GM10266 (cell line): ENCODE measurements at regions not wholly inside any gene's neighbourhood (a gene's known extent, or its start where the extent isn't known, plus 50 kb on each side); places are given as distances from the start of the nearest gene placed in this dataset.

Experiments used
- DNase-seq: peaks from one replicate; pipeline ENCODE4 v3.0.0; 2012; ENCODE audit errors: extremely low spot score
- TF ChIP-seq, protein P1 (sequence below): IDR thresholded peaks from 2 replicates; pipeline ENCODE4 v1.5.1; 2012; ENCODE audit warnings: mild to moderate bottlenecking, low read depth; ENCODE audit not compliant: control insufficient read depth, insufficient read depth; ENCODE audit errors: missing control alignments

DNA sequence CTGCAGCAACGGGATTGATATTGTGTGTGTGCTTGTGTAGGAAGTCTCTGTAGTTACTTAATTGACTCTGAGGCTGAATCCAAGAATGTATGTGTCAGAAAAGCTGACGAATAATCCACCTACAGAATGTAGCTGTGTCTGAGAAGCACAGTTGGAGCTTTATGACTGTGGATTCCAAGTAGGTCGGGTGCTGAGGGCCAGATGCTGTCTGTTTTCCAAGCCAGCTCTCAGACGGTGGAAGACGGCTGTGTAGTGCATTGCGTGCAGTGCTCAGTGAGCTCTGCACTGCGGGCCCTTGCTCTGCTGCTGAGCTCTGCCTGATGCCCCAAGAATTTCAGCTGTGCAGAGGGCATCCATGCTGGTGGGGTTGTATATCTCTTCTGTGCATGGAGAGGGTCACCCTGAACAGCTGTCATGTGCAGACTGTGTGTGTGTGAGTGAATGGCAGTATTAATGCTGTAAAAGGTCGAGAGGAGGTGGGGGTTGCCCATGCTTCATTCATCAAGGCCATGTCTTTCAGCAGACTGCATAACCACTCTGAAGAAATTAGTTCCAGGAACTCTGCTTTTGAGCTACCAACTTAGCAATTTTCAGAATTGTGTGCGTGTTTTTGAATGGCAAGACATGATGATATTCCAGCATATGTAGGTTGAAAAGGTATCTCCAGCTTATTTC lies 154.1 kb upstream of the USP9Y start:
- TF ChIP-seq, protein P1, sequence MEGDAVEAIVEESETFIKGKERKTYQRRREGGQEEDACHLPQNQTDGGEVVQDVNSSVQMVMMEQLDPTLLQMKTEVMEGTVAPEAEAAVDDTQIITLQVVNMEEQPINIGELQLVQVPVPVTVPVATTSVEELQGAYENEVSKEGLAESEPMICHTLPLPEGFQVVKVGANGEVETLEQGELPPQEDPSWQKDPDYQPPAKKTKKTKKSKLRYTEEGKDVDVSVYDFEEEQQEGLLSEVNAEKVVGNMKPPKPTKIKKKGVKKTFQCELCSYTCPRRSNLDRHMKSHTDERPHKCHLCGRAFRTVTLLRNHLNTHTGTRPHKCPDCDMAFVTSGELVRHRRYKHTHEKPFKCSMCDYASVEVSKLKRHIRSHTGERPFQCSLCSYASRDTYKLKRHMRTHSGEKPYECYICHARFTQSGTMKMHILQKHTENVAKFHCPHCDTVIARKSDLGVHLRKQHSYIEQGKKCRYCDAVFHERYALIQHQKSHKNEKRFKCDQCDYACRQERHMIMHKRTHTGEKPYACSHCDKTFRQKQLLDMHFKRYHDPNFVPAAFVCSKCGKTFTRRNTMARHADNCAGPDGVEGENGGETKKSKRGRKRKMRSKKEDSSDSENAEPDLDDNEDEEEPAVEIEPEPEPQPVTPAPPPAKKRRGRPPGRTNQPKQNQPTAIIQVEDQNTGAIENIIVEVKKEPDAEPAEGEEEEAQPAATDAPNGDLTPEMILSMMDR, result no peak
- no peak for DNase-seq

DNA sequence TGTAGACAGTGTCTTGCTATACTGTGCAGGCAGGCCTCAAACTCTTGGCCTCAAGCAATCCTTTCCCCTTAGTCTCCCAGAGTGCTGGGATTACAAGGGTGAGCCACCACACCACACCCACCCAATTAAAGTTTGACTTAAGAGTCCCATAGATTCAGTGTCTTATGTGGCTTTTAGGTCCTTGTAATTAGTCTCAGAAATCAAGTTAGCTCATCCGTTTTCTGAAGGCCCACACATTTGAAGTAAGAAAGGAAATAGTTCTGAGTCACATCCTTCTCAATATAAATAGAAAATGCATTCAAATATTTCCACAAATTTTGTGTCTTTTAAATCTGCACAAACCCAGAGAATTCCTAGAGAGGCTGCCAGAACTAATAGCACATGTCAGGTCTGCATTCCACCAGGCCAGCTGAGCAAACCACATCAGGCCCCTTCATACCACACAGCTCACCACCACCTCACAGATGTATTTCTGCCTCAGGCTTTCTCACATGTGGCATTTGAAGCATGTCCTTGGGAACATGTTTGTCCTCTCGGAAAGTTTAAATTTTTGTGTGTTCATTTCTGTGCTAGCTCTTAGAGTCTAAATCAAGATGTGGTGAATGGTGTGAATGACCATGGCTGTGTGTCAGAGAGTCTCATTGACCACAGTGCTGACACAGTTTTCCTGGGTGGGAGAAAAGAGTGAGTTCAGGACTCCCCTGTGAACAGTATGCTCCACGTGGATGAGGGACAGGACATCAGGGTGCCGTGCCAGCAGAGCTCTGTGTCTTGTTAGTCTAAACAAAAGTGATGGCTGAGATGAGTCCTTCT lies 148.4 kb upstream of the USP9Y start:
- DNase-seq, result no peak
- TF ChIP-seq, protein P1, result no peak

DNA sequence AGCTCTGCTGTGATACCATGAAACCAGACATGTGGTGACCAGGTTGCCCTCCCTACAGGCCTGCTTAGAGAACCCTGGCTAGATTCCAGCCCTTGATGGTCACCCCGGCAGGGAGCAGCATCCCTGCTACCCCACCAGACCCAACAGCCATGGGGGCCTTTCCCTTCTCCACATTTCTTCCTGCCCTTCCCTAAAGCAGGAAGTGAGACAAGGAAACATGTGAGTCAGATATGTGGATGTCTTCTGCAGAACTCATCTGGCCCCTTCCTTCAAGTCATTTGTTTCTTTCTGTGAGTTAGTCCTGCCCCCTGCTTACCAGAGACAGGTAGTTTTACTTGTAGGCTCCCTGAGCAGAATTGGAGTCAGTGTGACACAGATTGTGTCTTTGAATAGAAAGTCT lies 147.1 kb upstream of the USP9Y start:
- no peak for DNase-seq
- TF ChIP-seq, protein P1, result no peak

DNA sequence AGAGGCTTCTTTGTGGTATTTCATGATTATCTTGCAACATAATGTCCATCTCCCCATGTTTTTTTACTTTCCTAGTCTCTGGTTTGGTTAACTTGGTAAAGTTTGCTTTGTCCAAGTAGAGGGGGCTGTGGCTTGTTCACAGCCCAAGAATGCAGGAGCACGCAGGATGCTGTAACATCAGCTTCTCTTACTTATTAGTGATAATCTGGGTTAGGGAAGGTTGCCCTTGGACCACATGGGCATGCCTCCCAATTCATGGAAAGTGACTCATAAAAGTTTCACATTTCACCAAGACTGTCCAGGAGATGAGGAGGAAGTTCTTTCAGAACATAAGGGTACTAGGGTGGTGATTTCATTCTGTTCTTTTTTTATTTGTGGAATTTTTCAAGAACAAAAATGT lies 146.0 kb upstream of the USP9Y start:
- DNase-seq, result no peak
- TF ChIP-seq, protein P1, result no peak

DNA sequence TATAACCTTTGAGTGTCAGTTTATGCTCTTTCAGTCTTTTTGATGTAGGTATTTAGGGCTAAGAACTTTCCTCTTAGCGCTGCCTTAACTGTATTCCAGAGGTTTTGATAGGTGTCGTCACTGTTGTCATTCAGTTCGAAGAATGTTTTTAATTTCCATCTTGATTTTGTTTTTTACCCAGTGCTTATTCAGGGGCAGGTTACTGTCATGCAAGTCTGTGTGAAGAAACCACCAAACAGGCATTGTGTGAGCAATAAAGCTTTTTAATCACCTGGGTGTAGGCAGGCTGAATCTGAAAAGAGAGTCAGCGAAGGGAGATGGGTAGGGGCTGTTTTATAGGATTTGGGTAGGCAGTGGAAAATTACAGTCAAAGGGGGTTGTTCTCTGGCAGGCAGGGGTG lies 142.0 kb upstream of the USP9Y start:
- TF ChIP-seq, protein P1, result no peak
- no peak for DNase-seq

DNA sequence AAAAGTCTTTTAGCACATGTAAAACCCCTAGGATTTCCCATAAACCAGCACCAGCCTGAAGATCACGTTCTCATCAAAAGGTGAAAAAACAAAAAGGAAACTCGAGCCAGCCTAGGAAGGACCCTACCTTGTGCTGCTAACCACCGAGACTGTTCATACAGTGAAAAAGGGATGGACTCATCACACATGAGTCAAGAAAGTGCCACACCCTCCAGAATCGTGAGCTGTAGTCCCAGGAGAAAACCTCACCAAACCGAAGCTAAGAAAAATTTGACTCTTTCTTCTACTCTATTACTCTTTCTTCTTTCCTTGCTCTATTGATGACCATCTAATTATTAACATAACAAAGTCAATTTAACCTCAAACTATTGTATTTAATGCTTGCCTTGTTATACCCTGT lies 124.8 kb upstream of the USP9Y start:
- TF ChIP-seq, protein P1, result no peak

More for the DNA sequence above, 124.8 kb upstream of the USP9Y start:
- no peak for DNase-seq
